ENCODE measurements at regions not wholly inside any gene's neighbourhood (a gene's known extent, or its start where the extent isn't known, plus 50 kb on each side); places are given as distances from the start of the nearest gene placed in this dataset.

- no peak overlapping the region for H3K4me3 ChIP-seq
- WGBS = 59% methylated on average over 4 of the region's 4 CpGs
- H3K9me3 ChIP-seq = no peaks in the 10 kb centered on the region
- no peaks in the 10 kb centered on the region for H3K27me3 ChIP-seq
- no peaks in the 10 kb centered on the region for H3K4me1 ChIP-seq
- H3K36me3 ChIP-seq = no peaks in the 10 kb centered on the region
- TF ChIP-seq POLR2A (IDR thresholded peaks at IDR 0.05; ENCODE audit: low read depth) (no peak), POLR2AphosphoS5 (IDR thresholded peaks at IDR 0.05) (no peak), CTCF (IDR thresholded peaks at IDR 0.05) (no peak), EP300 (IDR thresholded peaks at IDR 0.05) (no peak)
- intact Hi-C loops (cut with DNase I) = no loop called here
- DNase-seq (ENCODE audit: extremely low spot score) = no peak
- no peak overlapping the region for H3K27ac ChIP-seq (replicated peaks in 1 of 4)
Measured at GRCh38 chr7:136072447-136072846, 95.3 kb upstream of the MTPN start.

GRCh38 chr7:136070736-136071505, 93.8 kb upstream of the MTPN start:
- Histone ChIP-seq H3K4me1 (no peaks in the 10 kb centered on the region), H3K36me3 (no peaks in the 10 kb centered on the region), H3K4me3 (no peak overlapping the region), H3K27ac (replicated peaks in 1 of 4) (no peak overlapping the region), H3K9me3 (no peaks in the 10 kb centered on the region), H3K27me3 (no peaks in the 10 kb centered on the region)
- intact Hi-C loops (cut with DNase I) = no loop called here
- WGBS = 63% methylated on average over 6 of the region's 6 CpGs
- no peak for DNase-seq (ENCODE audit: extremely low spot score)
- TF ChIP-seq EP300 (IDR thresholded peaks at IDR 0.05) (no peak), POLR2A (IDR thresholded peaks at IDR 0.05; ENCODE audit: low read depth) (no peak), POLR2AphosphoS5 (IDR thresholded peaks at IDR 0.05) (no peak), CTCF (IDR thresholded peaks at IDR 0.05) (no peak)

GRCh38 chr7:136069840-136070529, 92.8 kb upstream of the MTPN start:
- WGBS = 94% methylated on average over 1 of the region's 1 CpG
- H3K9me3 ChIP-seq = no peaks in the 10 kb centered on the region
- H3K27ac ChIP-seq (replicated peaks in 1 of 4) = no peak overlapping the region
- H3K4me1 ChIP-seq = no peaks in the 10 kb centered on the region
- DNase-seq (ENCODE audit: extremely low spot score) = no peak
- H3K27me3 ChIP-seq = no peaks in the 10 kb centered on the region
- intact Hi-C loops (cut with DNase I) = no loop called here
- no peak for TF ChIP-seq EP300 (IDR thresholded peaks at IDR 0.05)
- TF ChIP-seq POLR2AphosphoS5 (IDR thresholded peaks at IDR 0.05) = no peak
- no peak for TF ChIP-seq CTCF (IDR thresholded peaks at IDR 0.05)
- H3K4me3 ChIP-seq = no peak overlapping the region
- no peaks in the 10 kb centered on the region for H3K36me3 ChIP-seq

GRCh38 chr7:136067277-136067676, 90.1 kb upstream of the MTPN start:
- Histone ChIP-seq H3K36me3 (no peaks in the 10 kb centered on the region), H3K9me3 (no peaks in the 10 kb centered on the region), H3K27ac (replicated peaks in 1 of 4) (no peak overlapping the region), H3K27me3 (no peaks in the 10 kb centered on the region), H3K4me3 (no peak overlapping the region), H3K4me1 (no peaks in the 10 kb centered on the region)
- 69% methylated on average over 1 of the region's 1 CpG for WGBS
- no peak for DNase-seq (ENCODE audit: extremely low spot score)
- no peak for TF ChIP-seq EP300 (IDR thresholded peaks at IDR 0.05)
- no peak for TF ChIP-seq POLR2A (IDR thresholded peaks at IDR 0.05; ENCODE audit: low read depth)
- no peak for TF ChIP-seq POLR2AphosphoS5 (IDR thresholded peaks at IDR 0.05)
- no peak for TF ChIP-seq CTCF (IDR thresholded peaks at IDR 0.05)
- intact Hi-C loops (cut with DNase I) = no loop called here
